ENCODE measurements at regions not wholly inside any gene's neighbourhood (a gene's known extent, or its start where the extent isn't known, plus 50 kb on each side); places are given as distances from the start of the nearest gene placed in this dataset.

GRCh38 chr2:106311041-106311370 lies 116.9 kb upstream of the UXS1 start:
- peaks cover 0 to 3% of the 10 kb centered on the region in 2 experiments; a peak in 1 of 5 replicates for H3K9me3 Mint-ChIP-seq
- TF ChIP-seq CTCF (conservative IDR thresholded peaks at IDR 0.05) = no peak
- no peaks in the 10 kb centered on the region for H3K27me3 Mint-ChIP-seq (ENCODE audit: low read depth)
- Histone ChIP-seq H2BK20ac (ENCODE audit: low read depth, low read length, poor library complexity, severe bottlenecking) (no peak overlapping the region), H3K4ac (ENCODE audit: low read depth, low read length) (no peak overlapping the region), H4K5ac (ENCODE audit: insufficient read length, low read depth, low read length) (no peak overlapping the region), H2AK5ac (ENCODE audit: insufficient read length, low read length) (no peak overlapping the region), H4K91ac (ENCODE audit: insufficient read length, low read depth, low read length) (no peak overlapping the region), H3K27ac (ENCODE audit: insufficient read length, low read depth, low read length) (no peak overlapping the region), H4K8ac (replicated peaks; ENCODE audit: insufficient read length, low read depth, low read length) (no peak overlapping the region), H3K56ac (ENCODE audit: insufficient read length, low read depth, low read length) (no peak overlapping the region), H3K23ac (ENCODE audit: insufficient read length, low read depth, low read length) (no peak overlapping the region), H3K9me3 (ENCODE audit: control insufficient read depth, low read depth, low read length) (no peaks in the 10 kb centered on the region), H2AFZ (ENCODE audit: low read length) (no peak overlapping the region), H3K18ac (ENCODE audit: insufficient read length, low read depth, low read length) (no peak overlapping the region), H3K14ac (ENCODE audit: insufficient read depth, low read length) (no peak overlapping the region; the same call in 1 of the 2 replicates), H2BK15ac (ENCODE audit: low read depth, low read length) (no peak overlapping the region), H2BK12ac (ENCODE audit: insufficient read length, low read depth, low read length) (no peak overlapping the region), H3T11ph (ENCODE audit: low read length) (no peak overlapping the region), H3K79me2 (ENCODE audit: insufficient read depth, low read length) (no peaks in the 10 kb centered on the region), H4K20me1 (ENCODE audit: control insufficient read depth, insufficient read depth, insufficient read length) (no peaks in the 10 kb centered on the region), H3K79me1 (ENCODE audit: insufficient read depth, low read depth, low read length, poor library complexity, severe bottlenecking) (no peaks in the 10 kb centered on the region), H2BK120ac (ENCODE audit: low read depth, low read length, poor library complexity, severe bottlenecking) (no peak overlapping the region), H3K4me2 (ENCODE audit: insufficient read depth, insufficient read length, low read length) (no peak overlapping the region), H3K27me3 (ENCODE audit: insufficient read depth, low read length) (no peaks in the 10 kb centered on the region), H2BK5ac (ENCODE audit: insufficient read length, low read length) (no peak overlapping the region), H3K4me1 (ENCODE audit: insufficient read depth, low read length) (no peaks in the 10 kb centered on the region), H3K23me2 (ENCODE audit: insufficient read length, low read depth, low read length, poor library complexity, severe bottlenecking) (no peaks in the 10 kb centered on the region), H3K9ac (ENCODE audit: extremely low read depth, insufficient read length, low read length) (no peak overlapping the region)
- no peaks in the 10 kb centered on the region; a peak in 1 of 7 replicates for H3K36me3 Mint-ChIP-seq (ENCODE audit: insufficient read depth in 1 of 3, low read depth in 3 of 3)
- DNase-seq = no peak
- peaks cover 5 to 8% of the 10 kb centered on the region in 2 experiments for H3K4me1 Mint-ChIP-seq
- no CpG with 5 or more reads among the region's 5 CpGs for WGBS (ENCODE audit: extremely low coverage, insufficient read length, low lambda C conversion rate)
- H3K27ac Mint-ChIP-seq = no peak overlapping the region; a peak in 1 of 7 replicates
- no peak overlapping the region for H3K4me3 Mint-ChIP-seq

All from H9 (cell line).